ENCODE measurements at regions not wholly inside any gene's neighbourhood (a gene's known extent, or its start where the extent isn't known, plus 50 kb on each side); places are given as distances from the start of the nearest gene placed in this dataset.

- TF ChIP-seq EZH2 (IDR thresholded peaks at IDR 0.05), result no peak
- no peak for TF ChIP-seq POLR2AphosphoS5 (IDR thresholded peaks at IDR 0.05; ENCODE audit: borderline replicate concordance, low read depth, low read length)
Observed at GRCh38 chr14:101480022-101480746, 81.1 kb upstream of the DIO3 start.

Measured in SK-N-MC (cell line).